T-helper 2 cell treated with Interferon-gamma antibody and Interleukin-4, amounts not matched to agents 5 μg/mL and 100 μg/mL, for 36 hours (primary cell): ENCODE measurements at regions not wholly inside any gene's neighbourhood (a gene's known extent, or its start where the extent isn't known, plus 50 kb on each side); places are given as distances from the start of the nearest gene placed in this dataset.
"Not testable (repeated sequence)": the region's sequence is repeated elsewhere in the genome, so short reads cannot be mapped to it uniquely, and the experiment has no call there.

ENCODE experiments used
- DNase-seq: peaks from one replicate; pipeline ENCODE4 v3.0.0; 2021; ENCODE audit warnings: low spot score
- H3K27ac Mint-ChIP-seq: one replicate; pipeline ENCODE4 v1.8.0; 2021; ENCODE audit warnings: mild to moderate bottlenecking, mixed read lengths
- H3K27me3 Mint-ChIP-seq: one replicate; pipeline ENCODE4 v1.8.0; 2021; ENCODE audit warnings: low read depth, mixed read lengths
- H3K36me3 Mint-ChIP-seq: one replicate; pipeline ENCODE4 v1.8.0; 2021; ENCODE audit warnings: low read depth, mixed read lengths
- H3K4me1 Mint-ChIP-seq: one replicate; pipeline ENCODE4 v1.8.0; 2021; ENCODE audit warnings: low read depth, mixed read lengths
- H3K4me3 Mint-ChIP-seq: one replicate; pipeline ENCODE4 v1.8.0; 2022; ENCODE audit warnings: mild to moderate bottlenecking, moderate library complexity, mixed read lengths
- H3K9me3 Mint-ChIP-seq: one replicate; pipeline ENCODE4 v1.8.0; 2021; ENCODE audit warnings: mixed read lengths

- DNase-seq = no peak
- H3K4me1 Mint-ChIP-seq = no peaks in the 10 kb centered on the region
- H3K4me3 Mint-ChIP-seq = no peak overlapping the region
- H3K9me3 Mint-ChIP-seq = peaks cover 24% of the 10 kb centered on the region
- H3K27ac Mint-ChIP-seq = no peak overlapping the region
- H3K36me3 Mint-ChIP-seq = no peaks in the 10 kb centered on the region
- no peaks in the 10 kb centered on the region for H3K27me3 Mint-ChIP-seq
Measured at GRCh38 chr11:42344204-42344792, 884.8 kb upstream of the LRRC4C start.

- no peaks in the 10 kb centered on the region for H3K4me1 Mint-ChIP-seq
- H3K9me3 Mint-ChIP-seq = peaks cover 29% of the 10 kb centered on the region
- no peaks in the 10 kb centered on the region for H3K36me3 Mint-ChIP-seq
- H3K27ac Mint-ChIP-seq = no peak overlapping the region
- H3K27me3 Mint-ChIP-seq = no peaks in the 10 kb centered on the region
- DNase-seq = no peak
- H3K4me3 Mint-ChIP-seq = no peak overlapping the region
Measured at GRCh38 chr11:42345933-42346332, 886.5 kb upstream of the LRRC4C start.

- no peaks in the 10 kb centered on the region for H3K36me3 Mint-ChIP-seq
- peaks cover 41% of the 10 kb centered on the region for H3K9me3 Mint-ChIP-seq
- no peak overlapping the region for H3K4me3 Mint-ChIP-seq
- H3K27ac Mint-ChIP-seq = no peak overlapping the region
- no peak for DNase-seq
- no peaks in the 10 kb centered on the region for H3K27me3 Mint-ChIP-seq
- H3K4me1 Mint-ChIP-seq = no peaks in the 10 kb centered on the region
Measured at GRCh38 chr11:42363701-42364100, 904.2 kb upstream of the LRRC4C start.

- H3K36me3 Mint-ChIP-seq = no peaks in the 10 kb centered on the region
- H3K27ac Mint-ChIP-seq = no peak overlapping the region
- H3K4me3 Mint-ChIP-seq = no peak overlapping the region
- DNase-seq = no peak
- H3K9me3 Mint-ChIP-seq = peaks cover 33% of the 10 kb centered on the region
- H3K27me3 Mint-ChIP-seq = no peaks in the 10 kb centered on the region
- H3K4me1 Mint-ChIP-seq = no peaks in the 10 kb centered on the region
Measured at GRCh38 chr11:42390116-42390515, 921.7 kb upstream of the API5 start.

- Mint-ChIP-seq H3K4me3 (no peak overlapping the region), H3K9me3 (peaks cover 45% of the 10 kb centered on the region), H3K27me3 (no peaks in the 10 kb centered on the region), H3K36me3 (no peaks in the 10 kb centered on the region), H3K27ac (no peak overlapping the region), H3K4me1 (no peaks in the 10 kb centered on the region)
- no peak for DNase-seq
Measured at GRCh38 chr11:42397483-42397882, 914.3 kb upstream of the API5 start.

- Mint-ChIP-seq H3K27me3 (no peaks in the 10 kb centered on the region), H3K36me3 (no peaks in the 10 kb centered on the region), H3K4me3 (no peak overlapping the region), H3K9me3 (peaks cover 35% of the 10 kb centered on the region), H3K27ac (no peak overlapping the region), H3K4me1 (no peaks in the 10 kb centered on the region)
- DNase-seq = no peak
Measured at GRCh38 chr11:42407341-42407740, 904.5 kb upstream of the API5 start.

- Mint-ChIP-seq H3K4me3 (no peak overlapping the region), H3K27ac (no peak overlapping the region), H3K36me3 (no peaks in the 10 kb centered on the region), H3K4me1 (no peaks in the 10 kb centered on the region), H3K27me3 (no peaks in the 10 kb centered on the region), H3K9me3 (peaks cover 31% of the 10 kb centered on the region)
- no peak for DNase-seq
Measured at GRCh38 chr11:42410251-42410955, 901.4 kb upstream of the API5 start.

- Mint-ChIP-seq H3K36me3 (no peaks in the 10 kb centered on the region), H3K4me1 (no peaks in the 10 kb centered on the region), H3K9me3 (peaks cover 19% of the 10 kb centered on the region), H3K27me3 (no peaks in the 10 kb centered on the region), H3K4me3 (no peak overlapping the region), H3K27ac (no peak overlapping the region)
- no peak for DNase-seq
Measured at GRCh38 chr11:42412590-42412989, 899.2 kb upstream of the API5 start.

GRCh38 chr11:42417691-42418090 is 894.1 kb upstream of the API5 start:
- no peak for DNase-seq
- H3K4me3 Mint-ChIP-seq = no peak overlapping the region
- no peaks in the 10 kb centered on the region for H3K27me3 Mint-ChIP-seq
- peaks cover 11% of the 10 kb centered on the region for H3K9me3 Mint-ChIP-seq
- no peaks in the 10 kb centered on the region for H3K36me3 Mint-ChIP-seq
- no peak overlapping the region for H3K27ac Mint-ChIP-seq
- H3K4me1 Mint-ChIP-seq = no peaks in the 10 kb centered on the region

GRCh38 chr11:42422090-42422489 is 889.7 kb upstream of the API5 start:
- no peak for DNase-seq
- H3K4me1 Mint-ChIP-seq = no peaks in the 10 kb centered on the region
- H3K9me3 Mint-ChIP-seq = peaks cover 22% of the 10 kb centered on the region
- no peak overlapping the region for H3K27ac Mint-ChIP-seq
- H3K4me3 Mint-ChIP-seq = no peak overlapping the region
- H3K36me3 Mint-ChIP-seq = no peaks in the 10 kb centered on the region
- no peaks in the 10 kb centered on the region for H3K27me3 Mint-ChIP-seq

GRCh38 chr11:42434911-42435310 is 876.9 kb upstream of the API5 start:
- not testable (repeated sequence) for H3K36me3 Mint-ChIP-seq, H3K4me3 Mint-ChIP-seq, H3K27me3 Mint-ChIP-seq, H3K27ac Mint-ChIP-seq, H3K4me1 Mint-ChIP-seq, DNase-seq
- peaks cover 30% of the 10 kb centered on the region for H3K9me3 Mint-ChIP-seq

GRCh38 chr11:42444406-42444805 is 867.4 kb upstream of the API5 start:
- DNase-seq = no peak
- Mint-ChIP-seq H3K4me3 (no peak overlapping the region), H3K27ac (no peak overlapping the region), H3K36me3 (no peaks in the 10 kb centered on the region), H3K9me3 (peaks cover 45% of the 10 kb centered on the region), H3K27me3 (no peaks in the 10 kb centered on the region), H3K4me1 (no peaks in the 10 kb centered on the region)

- no peaks in the 10 kb centered on the region for H3K27me3 Mint-ChIP-seq
- no peak overlapping the region for H3K27ac Mint-ChIP-seq
- H3K36me3 Mint-ChIP-seq = no peaks in the 10 kb centered on the region
- DNase-seq = no peak
- H3K4me3 Mint-ChIP-seq = no peak overlapping the region
- no peaks in the 10 kb centered on the region for H3K4me1 Mint-ChIP-seq
- peaks cover 12% of the 10 kb centered on the region for H3K9me3 Mint-ChIP-seq
Measured at GRCh38 chr11:42462558-42463310, 849.1 kb upstream of the API5 start.

GRCh38 chr11:42465623-42466022 is 846.2 kb upstream of the API5 start:
- no peaks in the 10 kb centered on the region for H3K36me3 Mint-ChIP-seq
- no peaks in the 10 kb centered on the region for H3K4me1 Mint-ChIP-seq
- no peak for DNase-seq
- H3K27ac Mint-ChIP-seq = no peak overlapping the region
- peaks cover 12% of the 10 kb centered on the region for H3K9me3 Mint-ChIP-seq
- H3K27me3 Mint-ChIP-seq = no peaks in the 10 kb centered on the region
- no peak overlapping the region for H3K4me3 Mint-ChIP-seq
